B cell (primary cell): ENCODE measurements at regions not wholly inside any gene's neighbourhood (a gene's known extent, or its start where the extent isn't known, plus 50 kb on each side); places are given as distances from the start of the nearest gene placed in this dataset.

ENCODE experiments used
- EZH2 ChIP-seq: IDR thresholded peaks from 2 replicates; pipeline ENCODE4 v1.6.1; 2012; ENCODE audit warnings: borderline replicate concordance, low read depth, mild to moderate bottlenecking, moderate library complexity, low read length; ENCODE audit not compliant: insufficient read depth, poor library complexity, severe bottlenecking
- TF ChIP-seq, protein P1 (sequence below): fragments of 200-600 bp; IDR thresholded peaks from one replicate; pipeline ENCODE4 v1.8.0; 2022; ENCODE audit warnings: antibody characterized with exemption, mild to moderate bottlenecking

DNA sequence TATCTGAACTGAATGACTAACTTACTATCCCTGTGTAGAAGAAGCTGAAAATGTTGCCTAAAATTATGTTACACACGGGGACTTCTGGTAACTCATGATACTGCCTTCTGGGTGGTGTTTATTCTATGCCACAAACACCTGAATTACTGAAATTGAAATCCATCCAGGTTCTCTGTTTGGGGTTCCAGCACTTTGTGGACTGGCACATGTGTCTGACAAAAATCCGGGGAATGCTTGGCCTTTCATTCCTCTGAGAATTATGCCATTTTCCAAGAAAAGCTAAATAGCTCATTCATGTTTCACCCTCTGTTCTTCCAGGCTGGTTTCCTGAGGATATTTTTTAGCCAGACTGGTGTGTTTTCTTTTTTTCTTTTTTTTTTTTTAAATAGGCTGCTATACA lies 59.5 kb upstream of the POU3F3 start:
- TF ChIP-seq, protein P1, sequence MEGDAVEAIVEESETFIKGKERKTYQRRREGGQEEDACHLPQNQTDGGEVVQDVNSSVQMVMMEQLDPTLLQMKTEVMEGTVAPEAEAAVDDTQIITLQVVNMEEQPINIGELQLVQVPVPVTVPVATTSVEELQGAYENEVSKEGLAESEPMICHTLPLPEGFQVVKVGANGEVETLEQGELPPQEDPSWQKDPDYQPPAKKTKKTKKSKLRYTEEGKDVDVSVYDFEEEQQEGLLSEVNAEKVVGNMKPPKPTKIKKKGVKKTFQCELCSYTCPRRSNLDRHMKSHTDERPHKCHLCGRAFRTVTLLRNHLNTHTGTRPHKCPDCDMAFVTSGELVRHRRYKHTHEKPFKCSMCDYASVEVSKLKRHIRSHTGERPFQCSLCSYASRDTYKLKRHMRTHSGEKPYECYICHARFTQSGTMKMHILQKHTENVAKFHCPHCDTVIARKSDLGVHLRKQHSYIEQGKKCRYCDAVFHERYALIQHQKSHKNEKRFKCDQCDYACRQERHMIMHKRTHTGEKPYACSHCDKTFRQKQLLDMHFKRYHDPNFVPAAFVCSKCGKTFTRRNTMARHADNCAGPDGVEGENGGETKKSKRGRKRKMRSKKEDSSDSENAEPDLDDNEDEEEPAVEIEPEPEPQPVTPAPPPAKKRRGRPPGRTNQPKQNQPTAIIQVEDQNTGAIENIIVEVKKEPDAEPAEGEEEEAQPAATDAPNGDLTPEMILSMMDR = no peak
- no peak for TF ChIP-seq EZH2
